ENCODE measurements at regions not wholly inside any gene's neighbourhood (a gene's known extent, or its start where the extent isn't known, plus 50 kb on each side); places are given as distances from the start of the nearest gene placed in this dataset.
A peak's percentile ranks its signal among the peaks of the same experiment; 100 is the strongest.

DNA sequence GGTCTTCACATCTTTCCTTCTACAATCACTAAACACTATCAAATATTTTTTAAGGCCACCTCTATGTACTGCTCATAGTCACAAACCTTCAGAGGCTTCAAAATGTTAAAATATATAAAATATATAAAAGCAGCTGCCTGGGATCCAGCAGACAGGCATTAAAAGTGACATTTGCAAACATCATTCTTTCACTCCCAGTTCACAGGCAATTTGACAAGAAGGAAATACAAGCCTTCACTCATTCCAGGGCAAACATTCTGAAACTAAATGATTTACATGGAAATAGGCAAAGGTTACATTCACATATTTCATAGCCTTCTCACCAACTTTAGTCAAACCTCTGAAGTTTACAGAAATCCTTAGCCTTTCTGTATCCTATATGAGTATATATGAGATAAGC is 266.3 kb downstream of the TBL1XR1 start:
- Histone ChIP-seq H3K4me3 (ENCODE audit: low read depth in 1 of 3, low read length in 3 of 3) (no peak overlapping the region), H3K36me3 (ENCODE audit: control insufficient read depth in 3 of 3, insufficient read depth in 2 of 3, low read depth in 1 of 3, low read length in 3 of 3) (no peaks in the 10 kb centered on the region), H3K27ac (ENCODE audit: low read depth in 1 of 3, low read length in 2 of 3) (no peak overlapping the region), H3K9me3 (ENCODE audit: control insufficient read depth in 2 of 2, insufficient read depth in 1 of 2, low read depth in 1 of 2, low read length in 1 of 2) (peaks cover 0 to 2% of the 10 kb centered on the region in 2 donors), H3K27me3 (ENCODE audit: control insufficient read depth in 3 of 3, insufficient read depth in 3 of 3, low read length in 3 of 3) (no peaks in the 10 kb centered on the region), H3K4me1 (ENCODE audit: control insufficient read depth in 3 of 3, insufficient read depth in 2 of 3, low read depth in 1 of 3, low read length in 2 of 3) (no peaks in the 10 kb centered on the region)
- DNase-seq = no peak
- no peak for FAIRE-seq

- DNase-seq = no peak
- Histone ChIP-seq H3K4me3 (ENCODE audit: low read depth in 1 of 3, low read length in 3 of 3) (no peak overlapping the region), H3K4me1 (ENCODE audit: control insufficient read depth in 3 of 3, insufficient read depth in 2 of 3, low read depth in 1 of 3, low read length in 2 of 3) (no peaks in the 10 kb centered on the region), H3K9me3 (ENCODE audit: control insufficient read depth in 2 of 2, insufficient read depth in 1 of 2, low read depth in 1 of 2, low read length in 1 of 2) (peaks cover 0 to 2% of the 10 kb centered on the region in 2 donors), H3K27me3 (ENCODE audit: control insufficient read depth in 3 of 3, insufficient read depth in 3 of 3, low read length in 3 of 3) (no peaks in the 10 kb centered on the region), H3K36me3 (ENCODE audit: control insufficient read depth in 3 of 3, insufficient read depth in 2 of 3, low read depth in 1 of 3, low read length in 3 of 3) (no peaks in the 10 kb centered on the region), H3K27ac (ENCODE audit: low read depth in 1 of 3, low read length in 2 of 3) (no peak overlapping the region)
- no peak for FAIRE-seq
- 33 to 66% (median 46%) methylated on average over 1 of the region's 1 CpG for WGBS, 3 donors
Measured at GRCh38 chr3:176928582-176928931, 268.7 kb downstream of the TBL1XR1 start.

DNA sequence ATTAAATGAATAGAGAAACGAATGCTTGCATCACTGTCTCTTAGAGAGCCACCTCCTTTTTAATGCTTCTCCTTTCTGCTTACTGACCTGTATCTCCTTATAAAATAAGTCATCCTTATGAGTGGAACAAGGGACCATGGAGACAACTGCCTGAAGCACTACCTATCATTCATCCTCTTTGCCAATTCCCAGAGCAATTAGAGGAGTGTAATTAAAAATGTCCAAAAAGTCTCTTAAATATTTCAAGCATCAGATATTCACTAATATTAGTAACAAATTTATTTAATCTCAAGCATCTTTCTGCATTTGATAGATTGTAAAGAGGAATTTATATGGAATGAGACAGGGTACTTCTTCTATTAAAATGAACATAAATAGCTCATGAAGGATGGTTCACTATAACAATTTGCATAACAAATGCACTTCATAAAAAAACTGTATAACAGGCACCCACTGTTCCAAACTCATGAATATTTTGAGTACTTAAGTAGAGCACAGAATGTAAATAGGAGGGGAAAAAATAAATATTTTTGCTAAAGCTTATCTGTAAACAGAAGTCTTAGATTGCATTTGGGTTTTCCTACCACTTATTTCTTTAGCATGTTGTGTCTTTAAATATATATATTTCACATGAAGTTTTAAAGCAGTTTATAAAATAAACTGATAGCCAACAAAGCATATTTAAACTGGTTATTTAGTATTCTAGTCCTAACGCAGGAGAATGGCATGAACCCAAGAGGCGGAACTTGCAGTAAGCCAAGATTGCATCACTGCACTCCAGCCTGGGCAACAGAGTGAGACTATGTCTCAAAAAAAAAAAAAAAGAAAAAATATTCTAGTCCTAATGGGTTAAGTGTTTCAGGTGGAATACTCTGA is 269.3 kb downstream of the TBL1XR1 start:
- Histone ChIP-seq H3K27me3 (ENCODE audit: control insufficient read depth in 3 of 3, insufficient read depth in 3 of 3, low read length in 3 of 3) (no peaks in the 10 kb centered on the region), H3K4me3 (ENCODE audit: low read depth in 1 of 3, low read length in 3 of 3) (no peak overlapping the region), H3K36me3 (ENCODE audit: control insufficient read depth in 3 of 3, insufficient read depth in 2 of 3, low read depth in 1 of 3, low read length in 3 of 3) (no peaks in the 10 kb centered on the region), H3K27ac (ENCODE audit: low read depth in 1 of 3, low read length in 2 of 3) (no peak overlapping the region), H3K4me1 (ENCODE audit: control insufficient read depth in 3 of 3, insufficient read depth in 2 of 3, low read depth in 1 of 3, low read length in 2 of 3) (no peaks in the 10 kb centered on the region), H3K9me3 (ENCODE audit: control insufficient read depth in 2 of 2, insufficient read depth in 1 of 2, low read depth in 1 of 2, low read length in 1 of 2) (no peaks in the 10 kb centered on the region)
- WGBS, 3 donors = 74 to 86% (median 77%) methylated on average over 3 of the region's 3 CpGs
- DNase-seq = no peak
- no peak for FAIRE-seq

- no peak for DNase-seq
- H3K27me3 ChIP-seq (ENCODE audit: control insufficient read depth in 3 of 3, insufficient read depth in 3 of 3, low read length in 3 of 3) = no peaks in the 10 kb centered on the region
- FAIRE-seq = no peak
- H3K4me1 ChIP-seq (ENCODE audit: control insufficient read depth in 3 of 3, insufficient read depth in 2 of 3, low read depth in 1 of 3, low read length in 2 of 3) = no peaks in the 10 kb centered on the region
- H3K36me3 ChIP-seq (ENCODE audit: control insufficient read depth in 3 of 3, insufficient read depth in 2 of 3, low read depth in 1 of 3, low read length in 3 of 3) = no peaks in the 10 kb centered on the region
- H3K9me3 ChIP-seq (ENCODE audit: control insufficient read depth in 2 of 2, insufficient read depth in 1 of 2, low read depth in 1 of 2, low read length in 1 of 2) = no peaks in the 10 kb centered on the region
- no peak overlapping the region for H3K27ac ChIP-seq (ENCODE audit: low read depth in 1 of 3, low read length in 2 of 3)
- 6 to 25% (median 13%) methylated on average over 3 of the region's 3 CpGs for WGBS, 3 donors
- H3K4me3 ChIP-seq (ENCODE audit: low read depth in 1 of 3, low read length in 3 of 3) = no peak overlapping the region
Measured at GRCh38 chr3:176927280-176927679, 270.0 kb downstream of the TBL1XR1 start.

- no peaks in the 10 kb centered on the region for H3K36me3 ChIP-seq (ENCODE audit: control insufficient read depth in 3 of 3, insufficient read depth in 2 of 3, low read depth in 1 of 3, low read length in 3 of 3)
- no peak overlapping the region for H3K4me3 ChIP-seq (ENCODE audit: low read depth in 1 of 3, low read length in 3 of 3)
- DNase-seq = no peak
- H3K9me3 ChIP-seq (ENCODE audit: control insufficient read depth in 2 of 2, insufficient read depth in 1 of 2, low read depth in 1 of 2, low read length in 1 of 2) = no peaks in the 10 kb centered on the region
- no peaks in the 10 kb centered on the region for H3K27me3 ChIP-seq (ENCODE audit: control insufficient read depth in 3 of 3, insufficient read depth in 3 of 3, low read length in 3 of 3)
- no peak overlapping the region for H3K27ac ChIP-seq (ENCODE audit: low read depth in 1 of 3, low read length in 2 of 3)
- no peak for FAIRE-seq
- 89 to 98% (median 94%) methylated on average over 2 of the region's 2 CpGs for WGBS, 3 donors
- H3K4me1 ChIP-seq (ENCODE audit: control insufficient read depth in 3 of 3, insufficient read depth in 2 of 3, low read depth in 1 of 3, low read length in 2 of 3) = no peaks in the 10 kb centered on the region
Measured at GRCh38 chr3:176926688-176927087, 270.6 kb downstream of the TBL1XR1 start.

DNA sequence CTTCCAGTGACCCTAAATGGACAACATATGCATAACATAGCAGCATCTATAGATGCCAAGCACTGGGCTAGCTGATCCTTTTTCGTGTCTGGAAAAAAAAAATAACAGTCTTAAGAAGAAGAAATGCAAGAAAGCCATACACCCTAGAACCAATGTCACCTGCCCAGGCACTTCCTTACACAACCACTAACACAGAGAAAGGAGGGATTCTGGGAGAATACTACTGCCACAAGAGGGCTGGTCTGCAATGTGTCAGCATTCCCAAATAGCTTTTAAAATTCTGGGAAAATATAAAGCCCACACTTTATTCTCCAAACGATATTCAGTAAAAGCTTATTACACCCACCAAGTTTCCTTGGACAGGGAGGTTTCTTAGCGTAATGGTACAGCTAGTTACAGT is 271.2 kb downstream of the TBL1XR1 start:
- WGBS, 3 donors = 75 to 80% (median 77%) methylated on average over 3 of the region's 3 CpGs
- no peak overlapping the region for H3K4me3 ChIP-seq (ENCODE audit: low read depth in 1 of 3, low read length in 3 of 3)
- H3K27me3 ChIP-seq (ENCODE audit: control insufficient read depth in 3 of 3, insufficient read depth in 3 of 3, low read length in 3 of 3) = no peaks in the 10 kb centered on the region
- no peak for DNase-seq
- no peaks in the 10 kb centered on the region for H3K4me1 ChIP-seq (ENCODE audit: control insufficient read depth in 3 of 3, insufficient read depth in 2 of 3, low read depth in 1 of 3, low read length in 2 of 3)
- H3K36me3 ChIP-seq (ENCODE audit: control insufficient read depth in 3 of 3, insufficient read depth in 2 of 3, low read depth in 1 of 3, low read length in 3 of 3) = no peaks in the 10 kb centered on the region
- no peak overlapping the region for H3K27ac ChIP-seq (ENCODE audit: low read depth in 1 of 3, low read length in 2 of 3)
- H3K9me3 ChIP-seq (ENCODE audit: control insufficient read depth in 2 of 2, insufficient read depth in 1 of 2, low read depth in 1 of 2, low read length in 1 of 2) = no peaks in the 10 kb centered on the region
- no peak for FAIRE-seq

GRCh38 chr3:176920766-176921160 is 276.5 kb downstream of the TBL1XR1 start:
- no peak overlapping the region for H3K27ac ChIP-seq (ENCODE audit: low read depth in 1 of 3, low read length in 2 of 3)

DNA sequence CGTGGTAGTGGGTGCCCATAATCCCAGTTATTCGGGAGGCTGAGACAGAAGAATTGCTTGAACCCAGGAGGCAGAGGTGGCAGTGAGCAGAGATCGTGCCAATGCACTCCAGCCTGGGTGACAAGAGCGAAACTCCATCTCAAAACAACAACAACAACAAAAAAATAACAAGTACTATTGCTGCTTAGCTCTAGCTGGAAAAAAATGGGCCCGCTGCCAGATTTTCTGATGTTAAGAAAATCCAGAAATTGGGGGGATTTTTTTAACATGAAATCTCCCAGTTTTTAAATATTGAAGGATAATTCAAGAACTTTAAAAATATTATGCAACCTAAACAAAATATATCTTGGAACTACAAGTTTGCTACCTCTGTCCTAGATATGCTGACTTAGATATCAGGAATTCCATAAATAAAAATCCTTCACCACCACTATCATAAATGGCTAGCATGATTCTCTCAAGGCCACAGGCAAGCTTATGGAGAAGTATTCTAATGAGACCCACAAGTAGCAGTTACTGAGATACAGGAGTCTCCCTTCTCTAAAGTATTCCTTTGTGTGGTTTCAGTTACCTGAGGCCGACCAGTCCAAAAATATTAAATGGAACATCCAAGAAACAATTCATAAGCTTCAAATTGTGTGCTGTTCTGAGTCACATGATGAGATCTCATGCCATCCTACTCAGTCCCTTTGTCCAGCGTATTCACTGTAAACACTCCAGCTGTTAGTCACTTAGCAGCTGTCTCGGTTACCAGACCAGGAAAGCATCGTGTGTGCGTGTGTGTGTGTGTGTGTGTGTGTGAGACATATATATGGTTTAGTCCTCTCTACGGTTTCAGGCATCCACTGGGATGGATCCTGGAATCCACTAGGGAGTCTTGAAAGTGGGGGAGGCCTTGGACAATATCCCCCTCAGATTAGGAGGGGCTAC is 277.2 kb downstream of the TBL1XR1 start:
- H3K4me3 ChIP-seq (ENCODE audit: low read depth in 1 of 3, low read length in 3 of 3) = no peak overlapping the region
- H3K36me3 ChIP-seq (ENCODE audit: control insufficient read depth in 3 of 3, insufficient read depth in 2 of 3, low read depth in 1 of 3, low read length in 3 of 3) = no peaks in the 10 kb centered on the region
- WGBS, 3 donors = 74 to 85% (median 78%) methylated on average over 11 of the region's 11 CpGs
- H3K27me3 ChIP-seq (ENCODE audit: control insufficient read depth in 3 of 3, insufficient read depth in 3 of 3, low read length in 3 of 3) = no peaks in the 10 kb centered on the region
- H3K4me1 ChIP-seq (ENCODE audit: control insufficient read depth in 3 of 3, insufficient read depth in 2 of 3, low read depth in 1 of 3, low read length in 2 of 3) = no peaks in the 10 kb centered on the region
- no peak overlapping the region for H3K27ac ChIP-seq (ENCODE audit: low read depth in 1 of 3, low read length in 2 of 3)
- no peaks in the 10 kb centered on the region for H3K9me3 ChIP-seq (ENCODE audit: control insufficient read depth in 2 of 2, insufficient read depth in 1 of 2, low read depth in 1 of 2, low read length in 1 of 2)
- FAIRE-seq (no peak), DNase-seq (no peak)

More at GRCh38 chr3:176920766-176921160, 276.5 kb downstream of the TBL1XR1 start:
- Histone ChIP-seq H3K9me3 (ENCODE audit: control insufficient read depth in 2 of 2, insufficient read depth in 1 of 2, low read depth in 1 of 2, low read length in 1 of 2) (no peaks in the 10 kb centered on the region), H3K4me3 (ENCODE audit: low read depth in 1 of 3, low read length in 3 of 3) (no peak overlapping the region), H3K4me1 (ENCODE audit: control insufficient read depth in 3 of 3, insufficient read depth in 2 of 3, low read depth in 1 of 3, low read length in 2 of 3) (no peaks in the 10 kb centered on the region), H3K27me3 (ENCODE audit: control insufficient read depth in 3 of 3, insufficient read depth in 3 of 3, low read length in 3 of 3) (no peaks in the 10 kb centered on the region), H3K36me3 (ENCODE audit: control insufficient read depth in 3 of 3, insufficient read depth in 2 of 3, low read depth in 1 of 3, low read length in 3 of 3) (no peaks in the 10 kb centered on the region)
- DNase-seq (peak in 1 of 2 donors; percentile 27), FAIRE-seq (no peak)
- 46 to 70% (median 60%) methylated on average over 5 of the region's 5 CpGs for WGBS, 3 donors
